Epidermal melanocyte (primary cell): ENCODE measurements at regions not wholly inside any gene's neighbourhood (a gene's known extent, or its start where the extent isn't known, plus 50 kb on each side); places are given as distances from the start of the nearest gene placed in this dataset.

Experiments used
- DNase-seq: peaks from one replicate; pipeline ENCODE4 v3.0.0; 2011; ENCODE audit warnings: low spot score; ENCODE audit not compliant: insufficient read length

- no peak for DNase-seq
These were observed 82.1 kb downstream of the PDGFA start for GRCh38 chr7:437329-438251.

GRCh38 chr7:438361-438760 is 81.3 kb downstream of the PDGFA start:
- DNase-seq = no peak

GRCh38 chr7:438916-439315 is 80.7 kb downstream of the PDGFA start:
- no peak for DNase-seq

- DNase-seq = no peak
These were observed 79.4 kb downstream of the PDGFA start for GRCh38 chr7:440059-440749.

- DNase-seq = no peak
These were observed 77.8 kb downstream of the PDGFA start for GRCh38 chr7:441684-442421.

GRCh38 chr7:442457-442856 is 77.2 kb downstream of the PDGFA start:
- DNase-seq = no peak

- no peak for DNase-seq
These were observed 76.3 kb downstream of the PDGFA start for GRCh38 chr7:443279-443833.

GRCh38 chr7:444606-445005 is 75.0 kb downstream of the PDGFA start:
- no peak for DNase-seq

GRCh38 chr7:445020-445419 is 74.6 kb downstream of the PDGFA start:
- DNase-seq = no peak

- DNase-seq = no peak
These were observed 73.9 kb downstream of the PDGFA start for GRCh38 chr7:445563-446288.

- no peak for DNase-seq
These were observed 73.2 kb downstream of the PDGFA start for GRCh38 chr7:446289-446935.
